Lower leg skin (tissue), 3 donors: ENCODE measurements at regions not wholly inside any gene's neighbourhood (a gene's known extent, or its start where the extent isn't known, plus 50 kb on each side); places are given as distances from the start of the nearest gene placed in this dataset.

Source experiments
- POLR2A ChIP-seq, 2 donors: fragments of 450-650 bp; IDR thresholded peaks; one replicate each; pipeline ENCODE4 v1.6.1; 2016 to 2017; ENCODE audit warnings: antibody characterized with exemption in 2 of 2, mild to moderate bottlenecking in 1 of 2, moderate library complexity in 1 of 2
- TF ChIP-seq, protein P1 (sequence below), 3 donors: fragments of 450-650 bp; IDR thresholded peaks; one replicate each; pipeline ENCODE4 v1.5.1; 2016; ENCODE audit warnings: antibody characterized with exemption in 3 of 3, mild to moderate bottlenecking in 3 of 3, moderate library complexity in 2 of 3

DNA sequence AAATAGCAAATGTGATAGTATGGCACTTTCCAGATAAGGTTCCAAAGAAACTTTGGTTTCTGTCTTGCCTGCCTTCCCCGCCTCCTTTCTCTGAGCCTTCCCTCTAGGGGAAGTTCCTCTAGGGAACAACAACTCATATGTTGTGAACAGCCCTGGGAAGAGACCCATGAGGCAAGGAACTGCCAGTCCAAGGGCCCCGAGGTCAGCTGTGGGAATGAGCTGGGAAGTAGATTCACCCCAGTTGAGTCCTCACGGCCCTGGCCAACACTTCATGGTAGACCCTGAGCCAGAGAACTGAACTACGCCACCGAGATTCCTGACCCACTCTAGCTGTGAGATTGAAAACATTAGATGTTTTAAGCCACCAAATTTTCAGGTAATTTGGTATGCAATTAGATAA lies 154.5 kb upstream of the CCDC68 start:
- TF ChIP-seq POLR2A (IDR thresholded peaks at IDR 0.05): no peak
- TF ChIP-seq, protein P1, sequence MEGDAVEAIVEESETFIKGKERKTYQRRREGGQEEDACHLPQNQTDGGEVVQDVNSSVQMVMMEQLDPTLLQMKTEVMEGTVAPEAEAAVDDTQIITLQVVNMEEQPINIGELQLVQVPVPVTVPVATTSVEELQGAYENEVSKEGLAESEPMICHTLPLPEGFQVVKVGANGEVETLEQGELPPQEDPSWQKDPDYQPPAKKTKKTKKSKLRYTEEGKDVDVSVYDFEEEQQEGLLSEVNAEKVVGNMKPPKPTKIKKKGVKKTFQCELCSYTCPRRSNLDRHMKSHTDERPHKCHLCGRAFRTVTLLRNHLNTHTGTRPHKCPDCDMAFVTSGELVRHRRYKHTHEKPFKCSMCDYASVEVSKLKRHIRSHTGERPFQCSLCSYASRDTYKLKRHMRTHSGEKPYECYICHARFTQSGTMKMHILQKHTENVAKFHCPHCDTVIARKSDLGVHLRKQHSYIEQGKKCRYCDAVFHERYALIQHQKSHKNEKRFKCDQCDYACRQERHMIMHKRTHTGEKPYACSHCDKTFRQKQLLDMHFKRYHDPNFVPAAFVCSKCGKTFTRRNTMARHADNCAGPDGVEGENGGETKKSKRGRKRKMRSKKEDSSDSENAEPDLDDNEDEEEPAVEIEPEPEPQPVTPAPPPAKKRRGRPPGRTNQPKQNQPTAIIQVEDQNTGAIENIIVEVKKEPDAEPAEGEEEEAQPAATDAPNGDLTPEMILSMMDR (IDR thresholded peaks at IDR 0.05): no peak
